ENCODE measurements at regions not wholly inside any gene's neighbourhood (a gene's known extent, or its start where the extent isn't known, plus 50 kb on each side); places are given as distances from the start of the nearest gene placed in this dataset.

- Histone ChIP-seq H4K12ac (ENCODE audit: low read depth, low read length) (no peak overlapping the region), H4K91ac (ENCODE audit: low read depth, low read length) (no peak overlapping the region), H2BK12ac (ENCODE audit: low read length) (no peak overlapping the region), H3K14ac (ENCODE audit: low read length) (no peak overlapping the region), H3K9ac (ENCODE audit: low read length) (no peak overlapping the region), H3K4me2 (ENCODE audit: low read length) (no peak overlapping the region), H2BK120ac (ENCODE audit: insufficient read depth, low read length, poor library complexity) (no peak overlapping the region), H3K4ac (ENCODE audit: low read depth, low read length) (no peak overlapping the region), H2AK5ac (ENCODE audit: low read length) (no peak overlapping the region), H3K23ac (ENCODE audit: low read length) (no peak overlapping the region), H2BK5ac (ENCODE audit: low read depth, low read length, poor library complexity) (no peak overlapping the region), H3K4me1 (ENCODE audit: control insufficient read depth in 1 of 2, insufficient read depth in 2 of 2, low read length in 2 of 2) (peaks cover 19 to 23% of the 10 kb centered on the region in 2 experiments), H3K27me3 (ENCODE audit: insufficient read depth, low read length) (no peaks in the 10 kb centered on the region), H3K4me3 (ENCODE audit: low read depth, low read length) (no peak overlapping the region), H3K18ac (ENCODE audit: low read length) (no peak overlapping the region), H3K79me2 (ENCODE audit: control insufficient read depth, insufficient read depth, low read length, poor library complexity) (no peaks in the 10 kb centered on the region), H3K27ac (ENCODE audit: low read depth, low read length) (no peak overlapping the region), H3K79me1 (ENCODE audit: low read length) (peaks cover 10% of the 10 kb centered on the region), H3K36me3 (ENCODE audit: control insufficient read depth in 1 of 2, insufficient read depth in 2 of 2, low read length in 2 of 2) (no peaks in the 10 kb centered on the region), H4K8ac (ENCODE audit: low read depth, low read length) (no peak overlapping the region), H3K9me3 (ENCODE audit: insufficient read depth, low read depth, low read length) (no peaks in the 10 kb centered on the region), H2AFZ (ENCODE audit: insufficient read depth, low read length, poor library complexity) (no peak overlapping the region)
- WGBS (ENCODE audit: extremely low coverage, insufficient coverage, insufficient read length), result no CpG with 5 or more reads among the region's 3 CpGs
- no peak for DNase-seq
Observed at GRCh38 chr4:4639370-4639769, 97.5 kb upstream of the STX18 start.

DNA sequence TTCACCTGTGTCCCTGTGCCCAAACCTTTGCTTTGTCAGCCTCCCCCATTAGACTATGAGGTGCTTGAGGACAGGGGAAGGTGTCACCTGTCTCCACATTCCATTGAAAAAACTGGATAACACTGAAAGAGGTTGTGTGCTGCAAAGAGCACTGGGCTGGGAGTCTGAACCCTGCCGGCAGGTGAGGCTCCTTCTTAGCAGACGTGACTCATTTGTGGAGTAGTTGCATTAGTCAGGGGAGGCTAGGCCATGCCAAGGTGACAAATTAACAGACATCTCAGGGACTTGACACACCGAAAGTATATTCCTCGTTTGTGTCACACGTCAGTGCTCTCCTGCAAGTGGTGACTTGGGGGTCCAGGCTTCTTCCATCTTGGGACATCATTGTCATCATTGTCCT lies 95.9 kb upstream of the STX18 start:
- no peaks in the 10 kb centered on the region for H3K79me2 ChIP-seq (ENCODE audit: control insufficient read depth, insufficient read depth, low read length, poor library complexity)
- no peak overlapping the region for H3K4me3 ChIP-seq (ENCODE audit: low read depth, low read length)
- DNase-seq, result peak in 1 of 2 donors; percentile 13
- no peak overlapping the region for H4K91ac ChIP-seq (ENCODE audit: low read depth, low read length)
- no peak overlapping the region for H3K14ac ChIP-seq (ENCODE audit: low read length)
- H3K23ac ChIP-seq (ENCODE audit: low read length), result no peak overlapping the region
- no peak overlapping the region for H3K4me2 ChIP-seq (ENCODE audit: low read length)
- no peak overlapping the region for H2AFZ ChIP-seq (ENCODE audit: insufficient read depth, low read length, poor library complexity)
- no CpG with 5 or more reads among the region's 5 CpGs for WGBS (ENCODE audit: extremely low coverage, insufficient coverage, insufficient read length)
- no peaks in the 10 kb centered on the region for H3K27me3 ChIP-seq (ENCODE audit: insufficient read depth, low read length)
- H3K9me3 ChIP-seq (ENCODE audit: insufficient read depth, low read depth, low read length), result no peaks in the 10 kb centered on the region
- H4K12ac ChIP-seq (ENCODE audit: low read depth, low read length), result no peak overlapping the region
- no peaks in the 10 kb centered on the region for H3K36me3 ChIP-seq (ENCODE audit: control insufficient read depth in 1 of 2, insufficient read depth in 2 of 2, low read length in 2 of 2)
- H3K4ac ChIP-seq (ENCODE audit: low read depth, low read length), result no peak overlapping the region
- H4K8ac ChIP-seq (ENCODE audit: low read depth, low read length), result no peak overlapping the region
- no peak overlapping the region for H3K27ac ChIP-seq (ENCODE audit: low read depth, low read length)
- peaks cover 13 to 19% of the 10 kb centered on the region in 2 experiments for H3K4me1 ChIP-seq (ENCODE audit: control insufficient read depth in 1 of 2, insufficient read depth in 2 of 2, low read length in 2 of 2)
- H3K79me1 ChIP-seq (ENCODE audit: low read length), result peaks cover 7% of the 10 kb centered on the region
- H3K18ac ChIP-seq (ENCODE audit: low read length), result no peak overlapping the region
- no peak overlapping the region for H2BK12ac ChIP-seq (ENCODE audit: low read length)
- no peak overlapping the region for H3K9ac ChIP-seq (ENCODE audit: low read length)
- H2BK120ac ChIP-seq (ENCODE audit: insufficient read depth, low read length, poor library complexity), result no peak overlapping the region
- no peak overlapping the region for H2AK5ac ChIP-seq (ENCODE audit: low read length)
- H2BK5ac ChIP-seq (ENCODE audit: low read depth, low read length, poor library complexity), result no peak overlapping the region

DNA sequence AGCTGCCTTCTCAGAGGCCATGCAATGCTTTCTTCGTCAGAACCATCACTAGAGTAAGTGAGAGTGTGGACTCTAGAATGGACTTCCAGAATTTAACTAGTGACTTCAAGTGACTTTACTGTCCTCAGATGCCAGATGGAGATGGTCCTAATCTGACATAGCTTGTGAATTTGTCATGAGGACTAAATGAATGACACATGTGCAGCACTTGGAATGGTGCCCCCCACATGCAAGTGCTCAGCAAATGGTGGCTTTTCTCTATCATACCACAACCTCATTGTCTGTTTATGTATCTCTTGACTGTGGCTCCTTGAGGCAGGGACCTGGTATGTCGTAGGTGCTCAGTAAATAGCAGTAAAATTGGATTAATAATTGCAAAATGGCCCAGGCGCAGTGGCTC lies 91.6 kb upstream of the STX18 start:
- no peak for DNase-seq
- no peak overlapping the region for H3K27ac ChIP-seq (ENCODE audit: low read depth, low read length)
- WGBS (ENCODE audit: extremely low coverage, insufficient coverage, insufficient read length), result no CpG with 5 or more reads among the region's 3 CpGs
- H3K79me1 ChIP-seq (ENCODE audit: low read length), result no peaks in the 10 kb centered on the region
- no peaks in the 10 kb centered on the region for H3K9me3 ChIP-seq (ENCODE audit: insufficient read depth, low read depth, low read length)
- no peak overlapping the region for H3K9ac ChIP-seq (ENCODE audit: low read length)
- peaks cover 0 to 5% of the 10 kb centered on the region in 2 experiments for H3K4me1 ChIP-seq (ENCODE audit: control insufficient read depth in 1 of 2, insufficient read depth in 2 of 2, low read length in 2 of 2)
- no peak overlapping the region for H3K14ac ChIP-seq (ENCODE audit: low read length)
- H3K23ac ChIP-seq (ENCODE audit: low read length), result no peak overlapping the region
- no peak overlapping the region for H4K8ac ChIP-seq (ENCODE audit: low read depth, low read length)
- no peaks in the 10 kb centered on the region for H3K27me3 ChIP-seq (ENCODE audit: insufficient read depth, low read length)
- no peaks in the 10 kb centered on the region for H3K79me2 ChIP-seq (ENCODE audit: control insufficient read depth, insufficient read depth, low read length, poor library complexity)
- no peaks in the 10 kb centered on the region for H3K36me3 ChIP-seq (ENCODE audit: control insufficient read depth in 1 of 2, insufficient read depth in 2 of 2, low read length in 2 of 2)
- no peak overlapping the region for H3K18ac ChIP-seq (ENCODE audit: low read length)
- H2AFZ ChIP-seq (ENCODE audit: insufficient read depth, low read length, poor library complexity), result no peak overlapping the region
- H4K91ac ChIP-seq (ENCODE audit: low read depth, low read length), result no peak overlapping the region
- H3K4ac ChIP-seq (ENCODE audit: low read depth, low read length), result no peak overlapping the region
- H2BK120ac ChIP-seq (ENCODE audit: insufficient read depth, low read length, poor library complexity), result no peak overlapping the region
- H2BK5ac ChIP-seq (ENCODE audit: low read depth, low read length, poor library complexity), result no peak overlapping the region
- no peak overlapping the region for H3K4me3 ChIP-seq (ENCODE audit: low read depth, low read length)
- H2AK5ac ChIP-seq (ENCODE audit: low read length), result no peak overlapping the region
- no peak overlapping the region for H2BK12ac ChIP-seq (ENCODE audit: low read length)
- H3K4me2 ChIP-seq (ENCODE audit: low read length), result no peak overlapping the region
- no peak overlapping the region for H4K12ac ChIP-seq (ENCODE audit: low read depth, low read length)

GRCh38 chr4:4631150-4631549 lies 89.3 kb upstream of the STX18 start:
- H3K36me3 ChIP-seq (ENCODE audit: control insufficient read depth in 1 of 2, insufficient read depth in 2 of 2, low read length in 2 of 2), result no peaks in the 10 kb centered on the region
- no peak overlapping the region for H4K12ac ChIP-seq (ENCODE audit: low read depth, low read length)
- H3K23ac ChIP-seq (ENCODE audit: low read length), result no peak overlapping the region
- no peak overlapping the region for H3K4ac ChIP-seq (ENCODE audit: low read depth, low read length)
- H3K4me1 ChIP-seq (ENCODE audit: control insufficient read depth in 1 of 2, insufficient read depth in 2 of 2, low read length in 2 of 2), result no peaks in the 10 kb centered on the region
- no peaks in the 10 kb centered on the region for H3K9me3 ChIP-seq (ENCODE audit: insufficient read depth, low read depth, low read length)
- H3K79me2 ChIP-seq (ENCODE audit: control insufficient read depth, insufficient read depth, low read length, poor library complexity), result no peaks in the 10 kb centered on the region
- H3K27me3 ChIP-seq (ENCODE audit: insufficient read depth, low read length), result no peaks in the 10 kb centered on the region
- no peak overlapping the region for H3K4me3 ChIP-seq (ENCODE audit: low read depth, low read length)
- no peak overlapping the region for H2BK120ac ChIP-seq (ENCODE audit: insufficient read depth, low read length, poor library complexity)
- H4K8ac ChIP-seq (ENCODE audit: low read depth, low read length), result no peak overlapping the region
- H4K91ac ChIP-seq (ENCODE audit: low read depth, low read length), result no peak overlapping the region
- no peak for DNase-seq
- no peaks in the 10 kb centered on the region for H3K79me1 ChIP-seq (ENCODE audit: low read length)
- H3K18ac ChIP-seq (ENCODE audit: low read length), result no peak overlapping the region
- no peak overlapping the region for H2BK5ac ChIP-seq (ENCODE audit: low read depth, low read length, poor library complexity)
- no peak overlapping the region for H3K4me2 ChIP-seq (ENCODE audit: low read length)
- no peak overlapping the region for H3K27ac ChIP-seq (ENCODE audit: low read depth, low read length)
- no peak overlapping the region for H2AFZ ChIP-seq (ENCODE audit: insufficient read depth, low read length, poor library complexity)
- H3K9ac ChIP-seq (ENCODE audit: low read length), result no peak overlapping the region
- no peak overlapping the region for H2AK5ac ChIP-seq (ENCODE audit: low read length)
- H3K14ac ChIP-seq (ENCODE audit: low read length), result no peak overlapping the region
- no peak overlapping the region for H2BK12ac ChIP-seq (ENCODE audit: low read length)

All from trophoblast cell (in vitro differentiated cells and primary cell).